SH-SY5Y (cell line): ENCODE measurements at regions not wholly inside any gene's neighbourhood (a gene's known extent, or its start where the extent isn't known, plus 50 kb on each side); places are given as distances from the start of the nearest gene placed in this dataset.

ENCODE experiments used
- GATA2 ChIP-seq: IDR thresholded peaks from 2 replicates; pipeline ENCODE4 v1.6.1; 2011; ENCODE audit warnings: mild to moderate bottlenecking, low read depth, low read length
- GATA3 ChIP-seq: IDR thresholded peaks from 2 replicates; pipeline ENCODE4 v1.6.1; 2011; ENCODE audit warnings: low read depth, mild to moderate bottlenecking, low read length, moderate library complexity

DNA sequence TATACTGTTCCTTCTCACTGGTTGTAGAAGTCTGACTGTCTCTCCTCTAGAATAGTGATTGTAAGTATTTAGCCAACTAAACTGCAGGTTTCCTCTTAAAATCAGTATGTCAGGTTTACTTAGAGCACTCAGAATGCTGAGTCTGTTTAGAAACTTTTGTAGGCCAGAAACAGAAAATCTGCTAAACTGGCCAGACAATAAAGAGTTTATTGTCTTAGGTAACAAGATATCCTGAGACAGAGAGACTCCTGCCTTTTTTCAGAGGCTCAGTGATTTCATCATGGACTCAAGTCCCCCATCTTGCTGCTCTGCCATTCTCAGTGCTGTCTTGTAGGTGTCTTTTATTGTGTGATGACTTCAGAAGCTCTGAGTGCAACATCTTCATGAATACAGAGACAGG is 279.0 kb downstream of the MFSD1 start:
- TF ChIP-seq GATA2, result no peak
- TF ChIP-seq GATA3, result no peak
